ENCODE measurements at regions not wholly inside any gene's neighbourhood (a gene's known extent, or its start where the extent isn't known, plus 50 kb on each side); places are given as distances from the start of the nearest gene placed in this dataset.

GRCh38 chr2:15768615-15769014 lies 171.7 kb upstream of the MYCN start:
- TF ChIP-seq CTCF (IDR thresholded peaks at IDR 0.05) (no peak), ATF3 (CRISPR knock-in tag; conservative IDR thresholded peaks at IDR 0.05) (no peak), E2F1 (CRISPR knock-in tag; IDR thresholded peaks at IDR 0.05) (no peak), ZBTB21 (CRISPR knock-in tag; IDR thresholded peaks at IDR 0.05; ENCODE audit: borderline replicate concordance) (no peak), NFYB (CRISPR knock-in tag; conservative IDR thresholded peaks at IDR 0.05; ENCODE audit: low read depth) (no peak), AR (CRISPR knock-in tag; IDR thresholded peaks at IDR 0.05) (no peak)
